ENCODE measurements at regions not wholly inside any gene's neighbourhood (a gene's known extent, or its start where the extent isn't known, plus 50 kb on each side); places are given as distances from the start of the nearest gene placed in this dataset.

DNA sequence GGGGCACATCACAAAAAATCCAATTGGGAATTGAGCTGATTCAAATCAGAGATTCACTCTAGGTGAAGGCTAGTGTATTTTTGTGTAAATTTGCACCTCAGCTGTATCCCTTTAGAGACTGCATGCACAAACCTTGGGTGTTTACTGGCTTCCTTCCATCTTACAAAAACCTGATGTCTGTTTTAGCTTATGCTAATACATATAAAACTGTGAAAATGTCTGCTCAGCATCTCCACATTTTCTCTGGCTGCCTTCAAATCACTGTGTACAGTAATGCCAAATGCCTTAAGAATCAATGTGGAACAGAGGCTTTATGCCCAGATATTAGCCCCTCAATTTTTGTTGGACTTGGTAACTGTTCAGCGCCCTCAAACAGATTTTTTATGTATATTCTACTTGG, 675.8 kb upstream of the SLITRK6 start:
- TF ChIP-seq, protein P1, sequence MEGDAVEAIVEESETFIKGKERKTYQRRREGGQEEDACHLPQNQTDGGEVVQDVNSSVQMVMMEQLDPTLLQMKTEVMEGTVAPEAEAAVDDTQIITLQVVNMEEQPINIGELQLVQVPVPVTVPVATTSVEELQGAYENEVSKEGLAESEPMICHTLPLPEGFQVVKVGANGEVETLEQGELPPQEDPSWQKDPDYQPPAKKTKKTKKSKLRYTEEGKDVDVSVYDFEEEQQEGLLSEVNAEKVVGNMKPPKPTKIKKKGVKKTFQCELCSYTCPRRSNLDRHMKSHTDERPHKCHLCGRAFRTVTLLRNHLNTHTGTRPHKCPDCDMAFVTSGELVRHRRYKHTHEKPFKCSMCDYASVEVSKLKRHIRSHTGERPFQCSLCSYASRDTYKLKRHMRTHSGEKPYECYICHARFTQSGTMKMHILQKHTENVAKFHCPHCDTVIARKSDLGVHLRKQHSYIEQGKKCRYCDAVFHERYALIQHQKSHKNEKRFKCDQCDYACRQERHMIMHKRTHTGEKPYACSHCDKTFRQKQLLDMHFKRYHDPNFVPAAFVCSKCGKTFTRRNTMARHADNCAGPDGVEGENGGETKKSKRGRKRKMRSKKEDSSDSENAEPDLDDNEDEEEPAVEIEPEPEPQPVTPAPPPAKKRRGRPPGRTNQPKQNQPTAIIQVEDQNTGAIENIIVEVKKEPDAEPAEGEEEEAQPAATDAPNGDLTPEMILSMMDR (IDR thresholded peaks at IDR 0.05; ENCODE audit: low read length) = no peak
- TF ChIP-seq EZH2 (optimal IDR thresholded peaks at IDR 0.05; ENCODE audit: low read depth, low read length) (no peak), EZH2phosphoT487 (IDR thresholded peaks at IDR 0.05; ENCODE audit: low read length) (no peak)

Data from MM.1S (cell line).